CD4-positive, CD25-positive, alpha-beta regulatory T cell (primary cell): ENCODE measurements at regions not wholly inside any gene's neighbourhood (a gene's known extent, or its start where the extent isn't known, plus 50 kb on each side); places are given as distances from the start of the nearest gene placed in this dataset.
"Not testable (repeated sequence)": the region's sequence is repeated elsewhere in the genome, so short reads cannot be mapped to it uniquely, and the experiment has no call there.

Source experiments
- ATAC-seq, 2 donors: fragments of 150-1000 bp; cut with Tn5 transposase; one replicate each; pipeline ENCODE4 v1.10.0; 2021; ENCODE audit warnings: low read depth in 2 of 2, moderate number of reproducible peaks in 2 of 2, moderate library complexity in 1 of 2
- DNase-seq, 3 donors: peaks; one replicate each; pipeline versions ENCODE4 v3.0.0 to v3.0.0-alpha.2; 2012 to 2022; ENCODE audit warnings: mixed read lengths in 1 of 3
- H3K27ac ChIP-seq: one replicate; pipeline ENCODE4 v1.7.0; 2013; ENCODE audit warnings: mild to moderate bottlenecking, low read length; ENCODE audit not compliant: insufficient read depth, poor library complexity, severe bottlenecking
- H3K27me3 ChIP-seq: one replicate; pipeline ENCODE4 v1.7.0; 2013; ENCODE audit warnings: low read length; ENCODE audit not compliant: control insufficient read depth, insufficient read depth
- H3K36me3 ChIP-seq: one replicate; pipeline ENCODE4 v1.7.0; 2013; ENCODE audit warnings: mild to moderate bottlenecking, low read length, moderate library complexity; ENCODE audit not compliant: control insufficient read depth, insufficient read depth
- H3K4me1 ChIP-seq: 2 replicates; pipeline ENCODE4 v1.7.0; 2013; ENCODE audit warnings: mild to moderate bottlenecking, low read length; ENCODE audit not compliant: insufficient read depth, control insufficient read depth, poor library complexity, severe bottlenecking
- H3K4me3 ChIP-seq: one replicate; pipeline ENCODE4 v1.7.0; 2013; ENCODE audit warnings: low read depth, mild to moderate bottlenecking, low read length, moderate library complexity
- H3K9me3 ChIP-seq, 2 experiments: 1 replicate in 1 of 2; 2 replicates in 1 of 2; pipeline ENCODE4 v1.7.0; 2013; ENCODE audit warnings: low read length in 2 of 2, mild to moderate bottlenecking in 1 of 2, moderate library complexity in 1 of 2; ENCODE audit not compliant: control insufficient read depth in 2 of 2
- H3K27ac Mint-ChIP-seq, 3 donors: one replicate each; pipeline ENCODE4 v1.8.0; 2020 to 2022; ENCODE audit warnings: mild to moderate bottlenecking in 3 of 3, mixed read lengths in 3 of 3, moderate library complexity in 2 of 3
- H3K27me3 Mint-ChIP-seq: one replicate; pipeline ENCODE4 v1.8.0; 2022; ENCODE audit warnings: mild to moderate bottlenecking, mixed read lengths
- H3K36me3 Mint-ChIP-seq: one replicate; pipeline ENCODE4 v1.8.0; 2020; ENCODE audit warnings: mixed read lengths
- H3K4me1 Mint-ChIP-seq, 4 donors: one replicate each; pipeline ENCODE4 v1.8.0; 2020 to 2022; ENCODE audit warnings: mixed read lengths in 4 of 4, mild to moderate bottlenecking in 1 of 4
- H3K4me3 Mint-ChIP-seq, 4 donors: one replicate each; pipeline ENCODE4 v1.8.0; 2020 to 2022; ENCODE audit warnings: mild to moderate bottlenecking in 4 of 4, mixed read lengths in 4 of 4, moderate library complexity in 3 of 4
- H3K9me3 Mint-ChIP-seq, 7 donors: one replicate each; pipeline ENCODE4 v1.8.0; 2020 to 2022; ENCODE audit warnings: mixed read lengths in 7 of 7, mild to moderate bottlenecking in 3 of 7, moderate library complexity in 2 of 7

- Histone ChIP-seq H3K27ac (no peak overlapping the region), H3K36me3 (no peaks in the 10 kb centered on the region), H3K4me1 (no peaks in the 10 kb centered on the region), H3K4me3 (no peak overlapping the region), H3K9me3 (peaks cover 0 to 5% of the 10 kb centered on the region in 2 experiments), H3K27me3 (peaks cover 2% of the 10 kb centered on the region)
- Mint-ChIP-seq H3K36me3 (peaks cover 10% of the 10 kb centered on the region), H3K4me3 (no peak overlapping the region), H3K4me1 (peaks cover 0 to 10% (median 2%) of the 10 kb centered on the region in 4 donors), H3K9me3 (peaks cover 0 to 18% (median 1%) of the 10 kb centered on the region in 7 donors), H3K27ac (no peak overlapping the region), H3K27me3 (peaks cover 10% of the 10 kb centered on the region)
- DNase-seq (no peak), ATAC-seq (no peak)
Measured at GRCh38 chr1:222377428-222378088, 170.3 kb downstream of the HHIPL2 start.

- H3K36me3 ChIP-seq, H3K9me3 ChIP-seq, H3K27me3 ChIP-seq, H3K27me3 Mint-ChIP-seq, H3K36me3 Mint-ChIP-seq, DNase-seq, ATAC-seq, H3K27ac ChIP-seq, H3K4me3 ChIP-seq, H3K4me1 ChIP-seq, H3K27ac Mint-ChIP-seq, H3K4me3 Mint-ChIP-seq: not testable (repeated sequence)
- Mint-ChIP-seq H3K9me3 (peaks cover 0 to 16% (median 0%) of the 10 kb centered on the region in 7 donors), H3K4me1 (peaks cover 0 to 12% (median 2%) of the 10 kb centered on the region in 4 donors)
Measured at GRCh38 chr1:222376791-222377190, 171.1 kb downstream of the HHIPL2 start.

GRCh38 chr1:222375701-222376100 is 172.2 kb downstream of the HHIPL2 start:
- no peaks in the 10 kb centered on the region for H3K27me3 ChIP-seq
- H3K4me3 Mint-ChIP-seq: no peak overlapping the region
- no peak for DNase-seq
- no peaks in the 10 kb centered on the region for H3K4me1 ChIP-seq
- no peak overlapping the region for H3K4me3 ChIP-seq
- no peaks in the 10 kb centered on the region for H3K36me3 ChIP-seq
- H3K27ac ChIP-seq: no peak overlapping the region
- peaks cover 10% of the 10 kb centered on the region for H3K27me3 Mint-ChIP-seq
- peaks cover 0 to 14% (median 0%) of the 10 kb centered on the region in 7 donors for H3K9me3 Mint-ChIP-seq
- peaks cover 0 to 12% (median 2%) of the 10 kb centered on the region in 4 donors for H3K4me1 Mint-ChIP-seq
- no peak for ATAC-seq
- peaks cover 10% of the 10 kb centered on the region for H3K36me3 Mint-ChIP-seq
- peaks cover 0 to 5% of the 10 kb centered on the region in 2 experiments for H3K9me3 ChIP-seq
- H3K27ac Mint-ChIP-seq: no peak overlapping the region

GRCh38 chr1:222373831-222374602 is 173.9 kb downstream of the HHIPL2 start:
- ATAC-seq (no peak), DNase-seq (no peak)
- Mint-ChIP-seq H3K4me1 (peaks cover 0 to 12% (median 3%) of the 10 kb centered on the region in 4 donors), H3K9me3 (peaks cover 0 to 4% (median 0%) of the 10 kb centered on the region in 7 donors), H3K36me3 (peaks cover 2% of the 10 kb centered on the region), H3K4me3 (no peak overlapping the region), H3K27me3 (peaks cover 6% of the 10 kb centered on the region), H3K27ac (peak overlapping the region in 2 of 3 donors; percentile 7 to 82)
- Histone ChIP-seq H3K36me3 (no peaks in the 10 kb centered on the region), H3K4me1 (no peaks in the 10 kb centered on the region), H3K9me3 (no peaks in the 10 kb centered on the region), H3K4me3 (no peak overlapping the region), H3K27me3 (no peaks in the 10 kb centered on the region), H3K27ac (no peak overlapping the region)

GRCh38 chr1:222373216-222373615 is 174.7 kb downstream of the HHIPL2 start:
- Mint-ChIP-seq H3K9me3 (peaks cover 0 to 4% (median 0%) of the 10 kb centered on the region in 7 donors), H3K36me3 (peaks cover 4% of the 10 kb centered on the region), H3K4me1 (peaks cover 0 to 12% (median 3%) of the 10 kb centered on the region in 4 donors), H3K27me3 (no peaks in the 10 kb centered on the region), H3K27ac (peak overlapping the region in 1 of 3 donors; percentile 72), H3K4me3 (no peak overlapping the region)
- no peaks in the 10 kb centered on the region for H3K4me1 ChIP-seq
- ATAC-seq: no peak
- no peak for DNase-seq
- H3K27ac ChIP-seq: no peak overlapping the region
- no peaks in the 10 kb centered on the region for H3K9me3 ChIP-seq
- H3K4me3 ChIP-seq: no peak overlapping the region
- no peaks in the 10 kb centered on the region for H3K36me3 ChIP-seq
- no peaks in the 10 kb centered on the region for H3K27me3 ChIP-seq

GRCh38 chr1:222372221-222372620 is 175.7 kb downstream of the HHIPL2 start:
- H3K4me3 Mint-ChIP-seq: no peak overlapping the region
- DNase-seq (no peak), ATAC-seq (no peak)
- no peaks in the 10 kb centered on the region for H3K27me3 ChIP-seq
- no peaks in the 10 kb centered on the region for H3K4me1 ChIP-seq
- no peak overlapping the region for H3K4me3 ChIP-seq
- H3K36me3 Mint-ChIP-seq: peaks cover 4% of the 10 kb centered on the region
- peaks cover 0 to 4% (median 0%) of the 10 kb centered on the region in 7 donors for H3K9me3 Mint-ChIP-seq
- H3K27me3 Mint-ChIP-seq: no peaks in the 10 kb centered on the region
- peaks cover 0 to 12% (median 3%) of the 10 kb centered on the region in 4 donors for H3K4me1 Mint-ChIP-seq
- no peaks in the 10 kb centered on the region for H3K36me3 ChIP-seq
- H3K27ac Mint-ChIP-seq: no peak overlapping the region
- H3K9me3 ChIP-seq: no peaks in the 10 kb centered on the region
- H3K27ac ChIP-seq: no peak overlapping the region

GRCh38 chr1:222370913-222371675 is 176.8 kb downstream of the HHIPL2 start:
- Histone ChIP-seq H3K4me1 (no peaks in the 10 kb centered on the region), H3K27me3 (no peaks in the 10 kb centered on the region), H3K4me3 (no peak overlapping the region), H3K9me3 (no peaks in the 10 kb centered on the region), H3K36me3 (no peaks in the 10 kb centered on the region), H3K27ac (no peak overlapping the region)
- H3K4me1 Mint-ChIP-seq: peaks cover 0 to 12% (median 3%) of the 10 kb centered on the region in 4 donors
- H3K27me3 Mint-ChIP-seq: no peaks in the 10 kb centered on the region
- H3K9me3 Mint-ChIP-seq: no peaks in the 10 kb centered on the region
- peaks cover 4% of the 10 kb centered on the region for H3K36me3 Mint-ChIP-seq
- peak overlapping the region in 1 of 3 donors; percentile 28 for H3K27ac Mint-ChIP-seq
- ATAC-seq (no peak), DNase-seq (no peak)
- H3K4me3 Mint-ChIP-seq: no peak overlapping the region
